Esophagus squamous epithelium (tissue), 5 donors: ENCODE measurements at regions not wholly inside any gene's neighbourhood (a gene's known extent, or its start where the extent isn't known, plus 50 kb on each side); places are given as distances from the start of the nearest gene placed in this dataset.
"Not testable (repeated sequence)": the region's sequence is repeated elsewhere in the genome, so short reads cannot be mapped to it uniquely, and the experiment has no call there.

ENCODE experiments used
- DNase-seq: peaks from one replicate; lab custom pipeline; 2025; lab: John Stamatoyannopoulos, UW
- H3K27ac ChIP-seq, 4 donors: fragments of 200-600 bp; sonication (generic); one replicate each; pipeline ENCODE4 v1.5.1; 2016 to 2019; ENCODE audit warnings: mild to moderate bottlenecking in 1 of 4
- H3K27me3 ChIP-seq, 4 donors: fragments of 200-600 bp; sonication (generic); 1 replicate in 3 of 4; 2 replicates in 1 of 4; pipeline versions ENCODE4 v1.5.1 to v1.6.0; 2017 to 2021; ENCODE audit warnings: antibody characterized with exemption in 1 of 4
- H3K36me3 ChIP-seq, 3 donors: fragments of 200-600 bp; sonication (generic); one replicate each; pipeline ENCODE4 v1.5.1; 2016 to 2019
- H3K4me1 ChIP-seq, 3 donors: fragments of 200-600 bp; sonication (generic); one replicate each; pipeline ENCODE4 v1.5.1; 2017 to 2019
- H3K4me3 ChIP-seq, 4 donors: fragments of 200-600 bp; sonication (generic); 1 replicate in 3 of 4; 2 replicates in 1 of 4; pipeline ENCODE4 v1.5.1; 2016 to 2019; ENCODE audit warnings: mild to moderate bottlenecking in 2 of 4, moderate library complexity in 1 of 4
- H3K9me3 ChIP-seq, 3 donors: fragments of 200-600 bp; sonication (generic); one replicate each; pipeline ENCODE4 v1.5.1; 2016 to 2019
- CTCF ChIP-seq, 6 experiments: fragments of 450-650 bp in 4 of 6; fragments of 200-600 bp in 2 of 6; sonication (generic) in 2 of 6; IDR thresholded peaks; one replicate each; pipeline ENCODE4 v1.5.1; 2016 to 2019; ENCODE audit warnings: antibody characterized with exemption in 6 of 6, mild to moderate bottlenecking in 4 of 6, moderate library complexity in 4 of 6
- POLR2A ChIP-seq, 4 donors: fragments of 450-650 bp; IDR thresholded peaks; one replicate each; pipeline ENCODE4 v1.6.1; 2017; ENCODE audit warnings: antibody characterized with exemption in 4 of 4, mild to moderate bottlenecking in 4 of 4, moderate library complexity in 3 of 4
- WGBS, 2 donors: methylation state at CpG; one replicate each; pipeline ENCODE4 v1.1.5; 2018; 5-methylcytosine and 5-hydroxymethylcytosine counted together
- intact Hi-C: fragments of 100-400 bp; cut with DNase I; formaldehyde crosslinking; loops from one replicate; pipeline ENCODE4 v1.15.0; 2022
- donor health status: DM: yes; HTN: yes; CAD: no.

- TF ChIP-seq CTCF (IDR thresholded peaks at IDR 0.05) (no peak), POLR2A (IDR thresholded peaks at IDR 0.05) (no peak)
- Histone ChIP-seq H3K36me3 (no peaks in the 10 kb centered on the region), H3K27me3 (no peaks in the 10 kb centered on the region), H3K4me1 (no peaks in the 10 kb centered on the region), H3K27ac (no peak overlapping the region), H3K4me3 (no peak overlapping the region), H3K9me3 (no peaks in the 10 kb centered on the region)
- 76 to 87% methylated on average over 3 of the region's 3 CpGs for WGBS, 2 donors
- intact Hi-C loops = no loop called here
- no peak for DNase-seq
Observed at GRCh38 chr2:144645083-144645778, 125.3 kb upstream of the ZEB2 start.

- no peaks in the 10 kb centered on the region for H3K9me3 ChIP-seq
- no peak overlapping the region for H3K4me3 ChIP-seq
- no peaks in the 10 kb centered on the region for H3K4me1 ChIP-seq
- H3K36me3 ChIP-seq = no peaks in the 10 kb centered on the region
- intact Hi-C loops = no loop called here
- WGBS, 2 donors = 97 to 98% methylated on average over 3 of the region's 3 CpGs
- H3K27ac ChIP-seq = no peak overlapping the region
- no peak for TF ChIP-seq CTCF (IDR thresholded peaks at IDR 0.05)
- no peak for TF ChIP-seq POLR2A (IDR thresholded peaks at IDR 0.05)
- no peaks in the 10 kb centered on the region for H3K27me3 ChIP-seq
- DNase-seq = no peak
Observed at GRCh38 chr2:144644549-144644948, 124.6 kb upstream of the ZEB2 start.

GRCh38 chr2:144643537-144644336 is 123.8 kb upstream of the ZEB2 start:
- H3K9me3 ChIP-seq = no peaks in the 10 kb centered on the region
- H3K36me3 ChIP-seq = no peaks in the 10 kb centered on the region
- H3K4me1 ChIP-seq = no peaks in the 10 kb centered on the region
- WGBS, 2 donors = 85 to 89% methylated on average over 5 to 6 of the region's 6 CpGs
- intact Hi-C loops = no loop called here
- DNase-seq = no peak
- no peak overlapping the region for H3K27ac ChIP-seq
- no peaks in the 10 kb centered on the region for H3K27me3 ChIP-seq
- no peak overlapping the region for H3K4me3 ChIP-seq
- no peak for TF ChIP-seq CTCF (IDR thresholded peaks at IDR 0.05)
- no peak for TF ChIP-seq POLR2A (IDR thresholded peaks at IDR 0.05)

- Histone ChIP-seq H3K27ac (no peak overlapping the region), H3K36me3 (no peaks in the 10 kb centered on the region), H3K4me1 (no peaks in the 10 kb centered on the region), H3K9me3 (no peaks in the 10 kb centered on the region), H3K4me3 (no peak overlapping the region), H3K27me3 (no peaks in the 10 kb centered on the region)
- no peak for DNase-seq
- WGBS, 2 donors = 73 to 92% methylated on average over 2 of the region's 2 CpGs
- TF ChIP-seq CTCF (IDR thresholded peaks at IDR 0.05) (no peak), POLR2A (IDR thresholded peaks at IDR 0.05) (no peak)
- intact Hi-C loops = no loop called here
Observed at GRCh38 chr2:144642856-144643255, 122.9 kb upstream of the ZEB2 start.

GRCh38 chr2:144642131-144642530 is 122.2 kb upstream of the ZEB2 start:
- intact Hi-C loops = no loop called here
- H3K4me3 ChIP-seq = no peak overlapping the region
- H3K4me1 ChIP-seq = no peaks in the 10 kb centered on the region
- H3K27ac ChIP-seq = no peak overlapping the region
- TF ChIP-seq CTCF (IDR thresholded peaks at IDR 0.05) = no peak
- no peak for TF ChIP-seq POLR2A (IDR thresholded peaks at IDR 0.05)
- H3K36me3 ChIP-seq = no peaks in the 10 kb centered on the region
- no peaks in the 10 kb centered on the region for H3K9me3 ChIP-seq
- no peaks in the 10 kb centered on the region for H3K27me3 ChIP-seq
- 22 to 31% methylated on average over 2 of the region's 2 CpGs for WGBS, 2 donors
- DNase-seq = no peak

- H3K27ac ChIP-seq, H3K36me3 ChIP-seq, H3K4me3 ChIP-seq, intact Hi-C loops, DNase-seq, H3K27me3 ChIP-seq, H3K4me1 ChIP-seq, H3K9me3 ChIP-seq: not testable (repeated sequence)
- whole genome bisulfite sequencing, 2 donors = 83% methylated on average over 2 of the region's 4 CpGs; no CpG with 5 or more reads in 1 of the 2 donors
Observed at GRCh38 chr2:144638250-144638649, 118.3 kb upstream of the ZEB2 start.

- H3K4me3 ChIP-seq, H3K27me3 ChIP-seq, intact Hi-C loops, H3K36me3 ChIP-seq, H3K4me1 ChIP-seq, H3K9me3 ChIP-seq, H3K27ac ChIP-seq, DNase-seq: not testable (repeated sequence)
- WGBS, 2 donors = 62 to 67% methylated on average over 1 of the region's 1 CpG
Observed at GRCh38 chr2:144636860-144637259, 116.9 kb upstream of the ZEB2 start.
